ENCODE measurements at regions not wholly inside any gene's neighbourhood (a gene's known extent, or its start where the extent isn't known, plus 50 kb on each side); places are given as distances from the start of the nearest gene placed in this dataset.

DNA sequence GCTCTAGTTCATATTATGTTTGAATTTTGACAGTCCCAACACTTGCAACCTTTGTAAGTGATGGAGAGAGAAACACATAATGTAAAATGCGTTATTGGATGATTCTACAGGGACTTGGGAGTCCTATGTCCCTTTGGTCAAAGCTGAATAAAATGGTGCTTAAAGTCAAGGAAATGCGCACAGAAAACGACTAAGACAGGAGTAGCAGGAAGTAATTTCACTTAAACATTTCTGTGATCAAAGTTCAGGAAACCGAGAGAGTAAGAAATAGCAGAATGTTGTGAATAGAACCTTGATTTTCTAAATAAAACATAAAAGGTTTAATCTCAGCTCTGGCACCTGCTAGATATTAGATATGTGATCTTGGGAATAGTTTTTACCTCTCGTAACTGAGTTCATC, 2339.2 kb downstream of the MAT2B start:
- Histone ChIP-seq H3K4me3 (ENCODE audit: low read length in 2 of 2) (no peak overlapping the region), H3K9me3 (ENCODE audit: control insufficient read depth in 2 of 2, low read length in 2 of 2) (peaks cover 0 to 3% of the 10 kb centered on the region in 2 donors), H3K4me1 (ENCODE audit: control insufficient read depth in 2 of 2, insufficient read depth in 2 of 2, low read length in 2 of 2) (no peaks in the 10 kb centered on the region), H3K36me3 (ENCODE audit: control insufficient read depth in 2 of 2, insufficient read depth in 2 of 2, low read length in 2 of 2) (no peaks in the 10 kb centered on the region), H3K27ac (ENCODE audit: low read depth in 2 of 2, low read length in 2 of 2) (no peak overlapping the region), H3K9ac (ENCODE audit: low read depth in 1 of 2, low read length in 2 of 2) (no peak overlapping the region), H3K27me3 (ENCODE audit: control insufficient read depth in 2 of 2, insufficient read depth in 2 of 2, low read length in 2 of 2) (no peaks in the 10 kb centered on the region)

DNA sequence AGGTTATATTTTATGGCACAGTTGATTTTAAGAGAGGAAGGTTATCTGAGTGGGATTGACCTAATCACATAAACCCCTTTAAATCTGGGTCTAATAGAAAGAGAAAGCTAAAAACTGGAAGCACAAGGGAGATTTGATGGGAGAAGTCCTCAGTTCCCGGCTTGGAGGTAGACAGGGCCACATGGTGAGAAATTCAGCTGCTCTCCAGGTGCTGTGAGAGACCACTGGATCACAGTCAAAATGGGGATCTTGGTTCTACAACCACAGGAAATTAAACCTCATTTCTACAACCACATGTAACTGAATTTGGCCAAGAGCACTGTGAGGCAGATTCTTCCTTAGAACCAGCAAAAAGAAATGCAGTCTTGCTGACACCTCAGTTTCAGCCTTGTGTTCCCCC, 2352.7 kb downstream of the MAT2B start:
- Histone ChIP-seq H3K27me3 (ENCODE audit: control insufficient read depth in 2 of 2, insufficient read depth in 2 of 2, low read length in 2 of 2) (no peaks in the 10 kb centered on the region), H3K4me3 (ENCODE audit: low read length in 2 of 2) (no peak overlapping the region), H3K9ac (ENCODE audit: low read depth in 1 of 2, low read length in 2 of 2) (no peak overlapping the region), H3K9me3 (ENCODE audit: control insufficient read depth in 2 of 2, low read length in 2 of 2) (peaks cover 0 to under 1% of the 10 kb centered on the region in 2 donors), H3K27ac (ENCODE audit: low read depth in 2 of 2, low read length in 2 of 2) (no peak overlapping the region), H3K4me1 (ENCODE audit: control insufficient read depth in 2 of 2, insufficient read depth in 2 of 2, low read length in 2 of 2) (no peaks in the 10 kb centered on the region), H3K36me3 (ENCODE audit: control insufficient read depth in 2 of 2, insufficient read depth in 2 of 2, low read length in 2 of 2) (no peaks in the 10 kb centered on the region)

DNA sequence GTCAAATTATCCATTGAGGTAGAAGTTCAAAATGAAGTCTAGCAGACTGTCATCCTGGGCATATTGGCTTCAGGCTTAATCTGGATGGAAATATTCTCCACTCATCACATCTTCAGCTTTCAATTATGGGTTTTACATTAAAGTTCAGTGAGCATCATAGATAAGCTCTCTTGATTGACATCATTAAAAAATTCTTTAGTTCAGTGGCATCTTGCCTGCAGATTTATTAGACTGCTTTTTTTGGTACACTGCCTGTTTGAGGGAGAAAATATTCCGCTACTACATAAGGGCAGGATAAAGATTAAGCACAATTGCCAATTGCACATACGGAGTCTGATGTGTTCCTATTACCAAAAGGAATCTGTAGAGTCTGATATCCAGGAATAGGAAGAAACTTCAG, 2353.8 kb downstream of the MAT2B start:
- Histone ChIP-seq H3K36me3 (ENCODE audit: control insufficient read depth in 2 of 2, insufficient read depth in 2 of 2, low read length in 2 of 2) (no peaks in the 10 kb centered on the region), H3K4me3 (ENCODE audit: low read length in 2 of 2) (no peak overlapping the region), H3K9me3 (ENCODE audit: control insufficient read depth in 2 of 2, low read length in 2 of 2) (peaks cover 0 to 2% of the 10 kb centered on the region in 2 donors), H3K27ac (ENCODE audit: low read depth in 2 of 2, low read length in 2 of 2) (no peak overlapping the region), H3K9ac (ENCODE audit: low read depth in 1 of 2, low read length in 2 of 2) (no peak overlapping the region), H3K4me1 (ENCODE audit: control insufficient read depth in 2 of 2, insufficient read depth in 2 of 2, low read length in 2 of 2) (no peaks in the 10 kb centered on the region), H3K27me3 (ENCODE audit: control insufficient read depth in 2 of 2, insufficient read depth in 2 of 2, low read length in 2 of 2) (no peaks in the 10 kb centered on the region)

DNA sequence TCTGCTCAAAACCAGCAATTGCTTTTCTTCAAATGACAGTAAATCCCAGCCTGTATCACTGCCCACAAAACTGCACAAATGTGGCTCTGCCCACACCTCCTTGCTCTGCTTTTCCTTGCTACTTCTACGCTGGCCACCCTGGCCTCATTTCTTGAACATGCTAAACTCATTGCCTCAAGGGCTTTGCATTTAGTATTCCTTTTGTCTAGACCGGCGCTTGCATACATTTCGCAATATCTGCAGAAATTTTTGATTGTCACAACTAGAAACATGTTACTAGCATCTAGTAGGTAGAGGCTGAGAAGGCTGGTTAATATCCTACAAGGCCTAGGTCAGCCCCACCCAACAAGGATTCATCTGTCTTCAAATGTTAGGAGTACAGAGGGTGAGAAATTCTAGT, 2357.8 kb downstream of the MAT2B start:
- Histone ChIP-seq H3K9ac (ENCODE audit: low read depth in 1 of 2, low read length in 2 of 2) (no peak overlapping the region), H3K27ac (ENCODE audit: low read depth in 2 of 2, low read length in 2 of 2) (no peak overlapping the region), H3K4me3 (ENCODE audit: low read length in 2 of 2) (no peak overlapping the region), H3K9me3 (ENCODE audit: control insufficient read depth in 2 of 2, low read length in 2 of 2) (peaks cover 2 to 4% of the 10 kb centered on the region in 2 donors), H3K27me3 (ENCODE audit: control insufficient read depth in 2 of 2, insufficient read depth in 2 of 2, low read length in 2 of 2) (no peaks in the 10 kb centered on the region), H3K36me3 (ENCODE audit: control insufficient read depth in 2 of 2, insufficient read depth in 2 of 2, low read length in 2 of 2) (no peaks in the 10 kb centered on the region), H3K4me1 (ENCODE audit: control insufficient read depth in 2 of 2, insufficient read depth in 2 of 2, low read length in 2 of 2) (no peaks in the 10 kb centered on the region)

DNA sequence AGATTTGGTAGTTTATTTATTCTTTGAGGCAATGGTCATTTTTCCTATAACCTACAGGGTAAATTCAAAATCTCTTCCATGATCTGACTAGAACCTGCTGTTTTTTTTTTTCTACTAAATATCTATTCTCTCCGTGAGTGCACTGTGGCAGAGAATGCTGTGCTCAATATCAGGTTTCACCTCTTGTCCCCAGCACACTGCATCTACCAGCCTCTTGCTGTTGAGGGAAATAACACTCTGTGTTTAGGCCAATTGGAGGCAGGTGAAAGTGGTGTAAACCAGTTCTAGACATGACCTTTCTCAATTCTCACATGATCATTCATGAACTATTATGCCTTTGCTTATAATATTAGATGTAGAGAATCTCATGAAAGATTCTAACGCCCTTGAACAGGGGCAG, 2365.9 kb downstream of the MAT2B start:
- Histone ChIP-seq H3K9ac (ENCODE audit: low read depth in 1 of 2, low read length in 2 of 2) (no peak overlapping the region), H3K27ac (ENCODE audit: low read depth in 2 of 2, low read length in 2 of 2) (no peak overlapping the region), H3K4me3 (ENCODE audit: low read length in 2 of 2) (no peak overlapping the region), H3K27me3 (ENCODE audit: control insufficient read depth in 2 of 2, insufficient read depth in 2 of 2, low read length in 2 of 2) (no peaks in the 10 kb centered on the region), H3K36me3 (ENCODE audit: control insufficient read depth in 2 of 2, insufficient read depth in 2 of 2, low read length in 2 of 2) (no peaks in the 10 kb centered on the region), H3K4me1 (ENCODE audit: control insufficient read depth in 2 of 2, insufficient read depth in 2 of 2, low read length in 2 of 2) (no peaks in the 10 kb centered on the region), H3K9me3 (ENCODE audit: control insufficient read depth in 2 of 2, low read length in 2 of 2) (no peaks in the 10 kb centered on the region)

DNA sequence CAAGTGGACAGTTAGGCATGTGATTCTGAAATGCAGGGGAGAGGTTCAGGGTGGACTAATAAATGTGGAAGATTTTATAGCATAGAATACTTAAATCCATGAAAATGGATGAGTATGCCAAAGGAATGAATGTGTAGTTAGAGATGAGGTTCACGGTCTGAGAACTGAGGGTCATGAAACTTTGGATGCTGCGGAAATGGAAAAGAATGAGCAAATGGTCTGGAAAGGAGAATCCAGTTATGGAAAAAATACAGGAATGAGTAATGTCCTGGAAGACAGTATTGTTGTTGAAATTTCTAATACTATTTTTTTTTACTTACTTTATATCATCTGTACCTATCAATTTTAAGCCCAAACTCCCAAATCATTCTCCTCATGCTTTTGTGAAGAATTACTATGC, 2369.4 kb downstream of the MAT2B start:
- H3K9me3 ChIP-seq (ENCODE audit: control insufficient read depth in 2 of 2, low read length in 2 of 2), result no peaks in the 10 kb centered on the region
- no peak overlapping the region for H3K27ac ChIP-seq (ENCODE audit: low read depth in 2 of 2, low read length in 2 of 2)
- no peaks in the 10 kb centered on the region for H3K36me3 ChIP-seq (ENCODE audit: control insufficient read depth in 2 of 2, insufficient read depth in 2 of 2, low read length in 2 of 2)
- H3K4me3 ChIP-seq (ENCODE audit: low read length in 2 of 2), result no peak overlapping the region
- no peaks in the 10 kb centered on the region for H3K27me3 ChIP-seq (ENCODE audit: control insufficient read depth in 2 of 2, insufficient read depth in 2 of 2, low read length in 2 of 2)
- H3K4me1 ChIP-seq (ENCODE audit: control insufficient read depth in 2 of 2, insufficient read depth in 2 of 2, low read length in 2 of 2), result no peaks in the 10 kb centered on the region
- H3K9ac ChIP-seq (ENCODE audit: low read depth in 1 of 2, low read length in 2 of 2), result no peak overlapping the region

DNA sequence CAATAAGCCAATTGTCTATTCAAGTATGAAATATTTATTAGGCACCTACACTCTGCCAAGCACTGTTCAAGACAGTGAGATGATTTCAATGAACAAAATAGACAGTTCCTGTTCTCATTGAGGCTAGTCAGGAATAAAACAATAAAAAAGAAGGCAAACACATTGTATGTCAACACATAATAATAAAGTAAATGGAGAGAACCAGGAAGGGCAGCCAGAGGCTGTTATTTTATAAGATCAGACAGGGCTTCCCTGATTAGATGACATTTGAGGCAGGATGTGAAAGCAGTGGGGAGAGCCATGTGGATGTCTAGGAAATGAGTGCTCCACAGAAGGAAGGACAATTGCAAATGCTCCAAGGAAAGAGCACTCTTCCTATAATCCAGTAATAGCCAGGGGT, 2371.1 kb downstream of the MAT2B start:
- Histone ChIP-seq H3K9me3 (ENCODE audit: control insufficient read depth in 2 of 2, low read length in 2 of 2) (no peaks in the 10 kb centered on the region), H3K4me3 (ENCODE audit: low read length in 2 of 2) (no peak overlapping the region), H3K9ac (ENCODE audit: low read depth in 1 of 2, low read length in 2 of 2) (no peak overlapping the region), H3K4me1 (ENCODE audit: control insufficient read depth in 2 of 2, insufficient read depth in 2 of 2, low read length in 2 of 2) (no peaks in the 10 kb centered on the region), H3K27me3 (ENCODE audit: control insufficient read depth in 2 of 2, insufficient read depth in 2 of 2, low read length in 2 of 2) (no peaks in the 10 kb centered on the region), H3K36me3 (ENCODE audit: control insufficient read depth in 2 of 2, insufficient read depth in 2 of 2, low read length in 2 of 2) (no peaks in the 10 kb centered on the region), H3K27ac (ENCODE audit: low read depth in 2 of 2, low read length in 2 of 2) (no peak overlapping the region)

DNA sequence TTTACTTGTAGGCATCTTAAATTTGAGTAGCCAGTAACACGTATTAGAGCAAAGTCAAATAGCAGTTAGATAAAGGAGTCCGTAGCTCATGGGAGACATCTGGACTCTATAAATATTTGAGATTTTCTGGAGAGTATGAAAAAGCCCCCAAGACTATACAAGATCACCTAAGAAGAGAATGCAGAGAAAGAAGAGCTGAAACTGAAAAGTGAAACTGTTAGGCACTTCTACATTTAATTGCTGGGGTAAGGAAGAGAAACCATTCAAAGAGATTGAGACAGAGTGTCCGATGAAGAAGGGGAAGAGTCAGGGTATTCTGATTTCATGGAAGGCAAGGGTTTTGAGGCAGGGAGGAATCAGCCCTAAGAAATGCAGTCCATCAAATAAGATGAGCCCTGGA, 2372.1 kb downstream of the MAT2B start:
- H3K36me3 ChIP-seq (ENCODE audit: control insufficient read depth in 2 of 2, insufficient read depth in 2 of 2, low read length in 2 of 2), result no peaks in the 10 kb centered on the region
- no peak overlapping the region for H3K4me3 ChIP-seq (ENCODE audit: low read length in 2 of 2)
- H3K4me1 ChIP-seq (ENCODE audit: control insufficient read depth in 2 of 2, insufficient read depth in 2 of 2, low read length in 2 of 2), result no peaks in the 10 kb centered on the region
- H3K27me3 ChIP-seq (ENCODE audit: control insufficient read depth in 2 of 2, insufficient read depth in 2 of 2, low read length in 2 of 2), result no peaks in the 10 kb centered on the region
- H3K9me3 ChIP-seq (ENCODE audit: control insufficient read depth in 2 of 2, low read length in 2 of 2), result no peaks in the 10 kb centered on the region
- no peak overlapping the region for H3K9ac ChIP-seq (ENCODE audit: low read depth in 1 of 2, low read length in 2 of 2)
- no peak overlapping the region for H3K27ac ChIP-seq (ENCODE audit: low read depth in 2 of 2, low read length in 2 of 2)

DNA sequence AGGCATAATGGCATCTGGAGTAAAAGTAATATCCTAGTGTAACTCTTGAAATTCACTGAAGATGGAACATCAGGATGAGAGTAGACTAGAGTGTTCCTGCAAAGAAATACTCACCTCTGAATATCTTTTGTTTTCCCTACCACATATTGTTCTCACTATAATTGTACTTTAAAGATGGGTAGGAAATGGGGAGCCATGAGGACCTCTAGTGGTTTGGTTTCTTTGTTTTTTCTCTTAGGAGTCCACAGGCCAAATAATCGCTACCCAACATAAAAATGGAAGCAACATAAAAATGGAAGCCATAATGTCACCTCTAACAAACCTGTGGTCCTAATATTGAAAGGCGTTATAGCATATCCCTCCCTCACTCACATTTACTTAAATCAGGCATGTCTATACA, 2375.8 kb downstream of the MAT2B start:
- no peak overlapping the region for H3K27ac ChIP-seq (ENCODE audit: low read depth in 2 of 2, low read length in 2 of 2)
- no peak overlapping the region for H3K4me3 ChIP-seq (ENCODE audit: low read length in 2 of 2)
- no peaks in the 10 kb centered on the region for H3K27me3 ChIP-seq (ENCODE audit: control insufficient read depth in 2 of 2, insufficient read depth in 2 of 2, low read length in 2 of 2)
- no peaks in the 10 kb centered on the region for H3K4me1 ChIP-seq (ENCODE audit: control insufficient read depth in 2 of 2, insufficient read depth in 2 of 2, low read length in 2 of 2)
- H3K9ac ChIP-seq (ENCODE audit: low read depth in 1 of 2, low read length in 2 of 2), result no peak overlapping the region
- no peaks in the 10 kb centered on the region for H3K9me3 ChIP-seq (ENCODE audit: control insufficient read depth in 2 of 2, low read length in 2 of 2)
- no peaks in the 10 kb centered on the region for H3K36me3 ChIP-seq (ENCODE audit: control insufficient read depth in 2 of 2, insufficient read depth in 2 of 2, low read length in 2 of 2)

DNA sequence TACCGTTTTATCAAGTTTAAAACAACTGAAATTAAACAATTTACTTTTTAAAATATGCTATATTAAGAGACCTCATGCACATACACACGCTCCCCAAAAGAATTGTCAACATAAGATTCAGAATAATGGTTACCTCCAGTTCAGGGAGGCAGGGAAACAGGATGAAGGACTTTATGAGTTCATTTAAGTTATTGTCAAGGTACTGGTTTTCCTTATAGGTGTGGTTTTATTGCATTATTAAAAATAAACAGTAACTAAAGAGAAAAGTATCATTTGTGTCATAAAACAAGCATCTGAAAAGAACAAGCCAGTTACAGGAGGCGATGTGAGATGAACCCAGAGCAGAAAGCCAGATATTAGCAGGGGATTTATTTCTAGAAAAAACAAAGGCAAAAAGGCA, 2376.7 kb downstream of the MAT2B start:
- no peak overlapping the region for H3K9ac ChIP-seq (ENCODE audit: low read depth in 1 of 2, low read length in 2 of 2)
- no peaks in the 10 kb centered on the region for H3K4me1 ChIP-seq (ENCODE audit: control insufficient read depth in 2 of 2, insufficient read depth in 2 of 2, low read length in 2 of 2)
- no peak overlapping the region for H3K27ac ChIP-seq (ENCODE audit: low read depth in 2 of 2, low read length in 2 of 2)
- H3K27me3 ChIP-seq (ENCODE audit: control insufficient read depth in 2 of 2, insufficient read depth in 2 of 2, low read length in 2 of 2), result no peaks in the 10 kb centered on the region
- no peaks in the 10 kb centered on the region for H3K36me3 ChIP-seq (ENCODE audit: control insufficient read depth in 2 of 2, insufficient read depth in 2 of 2, low read length in 2 of 2)
- H3K9me3 ChIP-seq (ENCODE audit: control insufficient read depth in 2 of 2, low read length in 2 of 2), result peaks cover 0 to 4% of the 10 kb centered on the region in 2 donors
- H3K4me3 ChIP-seq (ENCODE audit: low read length in 2 of 2), result no peak overlapping the region

Measured in mucosa of rectum (tissue), 2 donors.